Neural cell (in vitro differentiated cells): ENCODE measurements at regions not wholly inside any gene's neighbourhood (a gene's known extent, or its start where the extent isn't known, plus 50 kb on each side); places are given as distances from the start of the nearest gene placed in this dataset.

ENCODE experiments used
- EP300 ChIP-seq: fragments of 450-650 bp; conservative IDR thresholded peaks from 2 replicates; pipeline ENCODE4 v1.6.1; 2014; ENCODE audit warnings: antibody characterized with exemption, mild to moderate bottlenecking, moderate library complexity; ENCODE audit not compliant: poor library complexity, severe bottlenecking
- EZH2 ChIP-seq: fragments of 200-600, 300-800 bp; shearing (Covaris generic), sonication (generic); IDR thresholded peaks from 2 replicates; pipeline ENCODE4 v1.6.1; 2014; ENCODE audit warnings: antibody characterized with exemption, low read length, borderline replicate concordance, mild to moderate bottlenecking; ENCODE audit not compliant: insufficient read depth, poor library complexity, severe bottlenecking
- MXI1 ChIP-seq: fragments of 450-650 bp; conservative IDR thresholded peaks from 2 replicates; pipeline ENCODE4 v1.6.1; 2014; ENCODE audit warnings: antibody characterized with exemption, mild to moderate bottlenecking; ENCODE audit not compliant: poor library complexity, severe bottlenecking
- POLR2AphosphoS5 ChIP-seq: IDR thresholded peaks from 2 replicates; pipeline ENCODE4 v1.6.1; 2012
- RAD21 ChIP-seq: fragments of 450-650 bp; conservative IDR thresholded peaks from 2 replicates; pipeline ENCODE4 v1.6.1; 2014; ENCODE audit warnings: antibody characterized with exemption, mild to moderate bottlenecking, moderate library complexity
- SMC3 ChIP-seq: fragments of 450-650 bp; conservative IDR thresholded peaks from 2 replicates; pipeline ENCODE4 v1.6.1; 2014; ENCODE audit warnings: antibody characterized with exemption, mild to moderate bottlenecking, moderate library complexity; ENCODE audit not compliant: poor library complexity
- TF ChIP-seq, protein P1 (sequence below): fragments of 450-650 bp; IDR thresholded peaks from 2 replicates; pipeline ENCODE4 v1.5.1; 2014; ENCODE audit warnings: antibody characterized with exemption, mild to moderate bottlenecking, moderate library complexity; ENCODE audit not compliant: poor library complexity, severe bottlenecking

DNA sequence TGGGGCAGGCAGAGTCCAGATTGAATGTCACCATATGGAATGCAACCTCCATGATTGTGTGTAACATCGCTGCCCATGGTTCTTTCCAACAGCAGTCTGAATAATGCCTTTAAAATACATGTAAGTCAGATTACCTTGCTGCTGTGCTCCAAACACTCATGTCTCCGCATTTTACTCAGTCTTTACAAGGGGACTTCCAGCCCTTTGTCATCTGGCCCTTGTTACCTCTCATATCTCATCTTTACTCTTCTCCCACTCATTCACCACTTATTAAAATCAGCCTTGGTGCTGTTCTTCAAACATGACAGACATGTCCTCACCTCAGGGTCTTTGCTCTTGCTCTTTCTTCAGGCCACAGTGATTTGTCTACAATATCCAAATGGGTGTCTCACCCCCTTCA is 200.4 kb upstream of the GYPA start:
- TF ChIP-seq, protein P1, sequence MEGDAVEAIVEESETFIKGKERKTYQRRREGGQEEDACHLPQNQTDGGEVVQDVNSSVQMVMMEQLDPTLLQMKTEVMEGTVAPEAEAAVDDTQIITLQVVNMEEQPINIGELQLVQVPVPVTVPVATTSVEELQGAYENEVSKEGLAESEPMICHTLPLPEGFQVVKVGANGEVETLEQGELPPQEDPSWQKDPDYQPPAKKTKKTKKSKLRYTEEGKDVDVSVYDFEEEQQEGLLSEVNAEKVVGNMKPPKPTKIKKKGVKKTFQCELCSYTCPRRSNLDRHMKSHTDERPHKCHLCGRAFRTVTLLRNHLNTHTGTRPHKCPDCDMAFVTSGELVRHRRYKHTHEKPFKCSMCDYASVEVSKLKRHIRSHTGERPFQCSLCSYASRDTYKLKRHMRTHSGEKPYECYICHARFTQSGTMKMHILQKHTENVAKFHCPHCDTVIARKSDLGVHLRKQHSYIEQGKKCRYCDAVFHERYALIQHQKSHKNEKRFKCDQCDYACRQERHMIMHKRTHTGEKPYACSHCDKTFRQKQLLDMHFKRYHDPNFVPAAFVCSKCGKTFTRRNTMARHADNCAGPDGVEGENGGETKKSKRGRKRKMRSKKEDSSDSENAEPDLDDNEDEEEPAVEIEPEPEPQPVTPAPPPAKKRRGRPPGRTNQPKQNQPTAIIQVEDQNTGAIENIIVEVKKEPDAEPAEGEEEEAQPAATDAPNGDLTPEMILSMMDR, result no peak
- TF ChIP-seq RAD21 (no peak), POLR2AphosphoS5 (no peak), EP300 (no peak), EZH2 (no peak), SMC3 (no peak), MXI1 (no peak)
